ENCODE measurements at regions not wholly inside any gene's neighbourhood (a gene's known extent, or its start where the extent isn't known, plus 50 kb on each side); places are given as distances from the start of the nearest gene placed in this dataset.

- no peak overlapping the region for H3K27ac ChIP-seq
- H3K4me1 ChIP-seq: no peaks in the 10 kb centered on the region
- no peak overlapping the region for H3K4me2 ChIP-seq (ENCODE audit: low read length)
- no peak for TF ChIP-seq CTCF (IDR thresholded peaks at IDR 0.05)
- no peaks in the 10 kb centered on the region for H3K79me2 ChIP-seq
- no peak overlapping the region for H3K4me3 ChIP-seq (ENCODE audit: low read depth, low read length)
- no peak overlapping the region for H3K9ac ChIP-seq
- no peaks in the 10 kb centered on the region for H3K27me3 ChIP-seq (ENCODE audit: control insufficient read depth, insufficient read depth, low read length)
- no peaks in the 10 kb centered on the region for H3K36me3 ChIP-seq (ENCODE audit: control insufficient read depth, insufficient read depth, low read length)
- no peaks in the 10 kb centered on the region for H3K9me3 ChIP-seq (ENCODE audit: control insufficient read depth, low read length)
- no peak overlapping the region for H2AFZ ChIP-seq
Observed at GRCh38 chr7:26560526-26561256, 269.0 kb downstream of the SNX10 start.

GRCh38 chr7:26562841-26563240, 271.2 kb downstream of the SNX10 start:
- no peak for TF ChIP-seq CTCF (IDR thresholded peaks at IDR 0.05)
- no peaks in the 10 kb centered on the region for H3K36me3 ChIP-seq (ENCODE audit: control insufficient read depth, insufficient read depth, low read length)

GRCh38 chr7:26563406-26563805, 271.7 kb downstream of the SNX10 start:
- Histone ChIP-seq H3K36me3 (ENCODE audit: control insufficient read depth, insufficient read depth, low read length) (no peaks in the 10 kb centered on the region), H3K9ac (no peak overlapping the region), H3K27me3 (ENCODE audit: control insufficient read depth, insufficient read depth, low read length) (no peaks in the 10 kb centered on the region), H3K4me2 (ENCODE audit: low read length) (no peak overlapping the region), H3K4me1 (no peaks in the 10 kb centered on the region), H3K9me3 (ENCODE audit: control insufficient read depth, low read length) (no peaks in the 10 kb centered on the region), H3K4me3 (ENCODE audit: low read depth, low read length) (no peak overlapping the region), H3K79me2 (no peaks in the 10 kb centered on the region), H3K27ac (no peak overlapping the region), H2AFZ (no peak overlapping the region)
- no peak for TF ChIP-seq CTCF (IDR thresholded peaks at IDR 0.05)

More at GRCh38 chr7:26562841-26563240, 271.2 kb downstream of the SNX10 start:
- Histone ChIP-seq H3K9me3 (ENCODE audit: control insufficient read depth, low read length) (no peaks in the 10 kb centered on the region), H3K4me3 (ENCODE audit: low read depth, low read length) (no peak overlapping the region), H2AFZ (no peak overlapping the region), H3K4me2 (ENCODE audit: low read length) (no peak overlapping the region), H3K79me2 (no peaks in the 10 kb centered on the region), H3K27me3 (ENCODE audit: control insufficient read depth, insufficient read depth, low read length) (no peaks in the 10 kb centered on the region), H3K9ac (no peak overlapping the region), H3K27ac (no peak overlapping the region), H3K4me1 (no peaks in the 10 kb centered on the region)

- no peak for TF ChIP-seq CTCF (IDR thresholded peaks at IDR 0.05)
- H3K4me3 ChIP-seq (ENCODE audit: low read depth, low read length): no peak overlapping the region
- no peaks in the 10 kb centered on the region for H3K4me1 ChIP-seq
- H3K27ac ChIP-seq: no peak overlapping the region
- H3K4me2 ChIP-seq (ENCODE audit: low read length): no peak overlapping the region
- no peak overlapping the region for H3K9ac ChIP-seq
- no peaks in the 10 kb centered on the region for H3K79me2 ChIP-seq
- H3K36me3 ChIP-seq (ENCODE audit: control insufficient read depth, insufficient read depth, low read length): no peaks in the 10 kb centered on the region
- H3K27me3 ChIP-seq (ENCODE audit: control insufficient read depth, insufficient read depth, low read length): no peaks in the 10 kb centered on the region
- H3K9me3 ChIP-seq (ENCODE audit: control insufficient read depth, low read length): no peaks in the 10 kb centered on the region
- H2AFZ ChIP-seq: no peak overlapping the region
Observed at GRCh38 chr7:26567266-26567665, 275.6 kb downstream of the SNX10 start.

GRCh38 chr7:26574476-26574875, 282.8 kb downstream of the SNX10 start:
- H3K9ac ChIP-seq: no peak overlapping the region

More at GRCh38 chr7:26574476-26574875, 282.8 kb downstream of the SNX10 start:
- Histone ChIP-seq H3K79me2 (no peaks in the 10 kb centered on the region), H3K27me3 (ENCODE audit: control insufficient read depth, insufficient read depth, low read length) (no peaks in the 10 kb centered on the region), H3K27ac (no peak overlapping the region), H3K4me1 (no peaks in the 10 kb centered on the region), H3K36me3 (ENCODE audit: control insufficient read depth, insufficient read depth, low read length) (no peaks in the 10 kb centered on the region), H2AFZ (no peak overlapping the region), H3K4me2 (ENCODE audit: low read length) (no peak overlapping the region), H3K4me3 (ENCODE audit: low read depth, low read length) (no peak overlapping the region), H3K9me3 (ENCODE audit: control insufficient read depth, low read length) (no peaks in the 10 kb centered on the region)
- TF ChIP-seq CTCF (IDR thresholded peaks at IDR 0.05): no peak

Data from parathyroid adenoma (tissue), 2 donors.